ENCODE measurements at regions not wholly inside any gene's neighbourhood (a gene's known extent, or its start where the extent isn't known, plus 50 kb on each side); places are given as distances from the start of the nearest gene placed in this dataset.

DNA sequence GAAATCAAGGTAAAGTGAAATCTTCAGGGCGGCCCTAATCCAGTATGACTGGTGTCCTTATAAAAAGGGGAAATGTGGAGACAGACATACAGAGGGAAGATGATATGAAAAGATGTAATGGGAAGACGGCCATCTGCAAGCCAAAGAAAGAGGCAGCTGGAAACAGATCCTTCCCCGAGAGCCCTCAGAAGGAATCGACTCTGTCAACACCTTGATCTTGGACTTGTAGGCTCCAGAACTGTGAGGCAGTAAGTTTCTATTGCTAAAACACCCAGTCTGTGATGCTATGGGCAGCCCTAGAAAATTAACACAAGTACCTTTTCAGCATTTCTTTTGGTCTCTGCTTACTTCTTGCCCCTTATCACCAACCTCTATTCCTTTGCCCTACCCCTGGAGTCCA is 174.7 kb upstream of the TPM1 start:
- TF ChIP-seq EZH2 (IDR thresholded peaks at IDR 0.05; ENCODE audit: borderline replicate concordance): no peak
- TF ChIP-seq, protein P1, sequence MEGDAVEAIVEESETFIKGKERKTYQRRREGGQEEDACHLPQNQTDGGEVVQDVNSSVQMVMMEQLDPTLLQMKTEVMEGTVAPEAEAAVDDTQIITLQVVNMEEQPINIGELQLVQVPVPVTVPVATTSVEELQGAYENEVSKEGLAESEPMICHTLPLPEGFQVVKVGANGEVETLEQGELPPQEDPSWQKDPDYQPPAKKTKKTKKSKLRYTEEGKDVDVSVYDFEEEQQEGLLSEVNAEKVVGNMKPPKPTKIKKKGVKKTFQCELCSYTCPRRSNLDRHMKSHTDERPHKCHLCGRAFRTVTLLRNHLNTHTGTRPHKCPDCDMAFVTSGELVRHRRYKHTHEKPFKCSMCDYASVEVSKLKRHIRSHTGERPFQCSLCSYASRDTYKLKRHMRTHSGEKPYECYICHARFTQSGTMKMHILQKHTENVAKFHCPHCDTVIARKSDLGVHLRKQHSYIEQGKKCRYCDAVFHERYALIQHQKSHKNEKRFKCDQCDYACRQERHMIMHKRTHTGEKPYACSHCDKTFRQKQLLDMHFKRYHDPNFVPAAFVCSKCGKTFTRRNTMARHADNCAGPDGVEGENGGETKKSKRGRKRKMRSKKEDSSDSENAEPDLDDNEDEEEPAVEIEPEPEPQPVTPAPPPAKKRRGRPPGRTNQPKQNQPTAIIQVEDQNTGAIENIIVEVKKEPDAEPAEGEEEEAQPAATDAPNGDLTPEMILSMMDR (IDR thresholded peaks at IDR 0.05; ENCODE audit: poor library complexity): no peak
- no peak for TF ChIP-seq EZH2phosphoT487 (IDR thresholded peaks at IDR 0.05; ENCODE audit: low read depth, severe bottlenecking, unreplicated experiment)
